Osteocyte (in vitro differentiated cells): ENCODE measurements at regions not wholly inside any gene's neighbourhood (a gene's known extent, or its start where the extent isn't known, plus 50 kb on each side); places are given as distances from the start of the nearest gene placed in this dataset.

ENCODE experiments used
- DNase-seq: peaks from one replicate; pipeline ENCODE4 v3.0.0; 2021; ENCODE audit warnings: mixed read lengths; ENCODE audit not compliant: unreplicated experiment; ENCODE audit errors: extremely low spot score
- H3K27ac Mint-ChIP-seq: one replicate; pipeline ENCODE4 v1.8.0; 2021; ENCODE audit warnings: mild to moderate bottlenecking, mixed read lengths; ENCODE audit not compliant: unreplicated experiment
- H3K27me3 Mint-ChIP-seq: one replicate; pipeline ENCODE4 v1.8.0; 2021; ENCODE audit warnings: mixed read lengths; ENCODE audit not compliant: unreplicated experiment
- H3K36me3 Mint-ChIP-seq: one replicate; pipeline ENCODE4 v1.8.0; 2021; ENCODE audit warnings: mixed read lengths; ENCODE audit not compliant: unreplicated experiment
- H3K4me1 Mint-ChIP-seq: one replicate; pipeline ENCODE4 v1.8.0; 2021; ENCODE audit warnings: mixed read lengths; ENCODE audit not compliant: unreplicated experiment
- H3K4me3 Mint-ChIP-seq: one replicate; pipeline ENCODE4 v1.8.0; 2021; ENCODE audit warnings: mild to moderate bottlenecking, moderate library complexity, mixed read lengths; ENCODE audit not compliant: unreplicated experiment
- H3K9me3 Mint-ChIP-seq: one replicate; pipeline ENCODE4 v1.8.0; 2021; ENCODE audit warnings: mixed read lengths; ENCODE audit not compliant: unreplicated experiment
- CTCF ChIP-seq: fragments of 200-600 bp; sonication (generic); IDR thresholded peaks from 2 replicates; pipeline ENCODE4 v1.5.0; 2021; ENCODE audit warnings: antibody characterized with exemption, mild to moderate bottlenecking, moderate library complexity

- Mint-ChIP-seq H3K27ac (no peak overlapping the region), H3K4me1 (no peaks in the 10 kb centered on the region), H3K36me3 (no peaks in the 10 kb centered on the region), H3K27me3 (no peaks in the 10 kb centered on the region), H3K4me3 (no peak overlapping the region), H3K9me3 (peaks cover 20% of the 10 kb centered on the region)
- no peak for TF ChIP-seq CTCF
- DNase-seq = no peak
These were observed 1093.6 kb downstream of the CDH9 start for GRCh38 chr5:25944786-25945185.

- DNase-seq = no peak
- no peak for TF ChIP-seq CTCF
- no peak overlapping the region for H3K27ac Mint-ChIP-seq
- no peak overlapping the region for H3K4me3 Mint-ChIP-seq
- no peaks in the 10 kb centered on the region for H3K27me3 Mint-ChIP-seq
- H3K9me3 Mint-ChIP-seq = peaks cover 29% of the 10 kb centered on the region
- no peaks in the 10 kb centered on the region for H3K4me1 Mint-ChIP-seq
- H3K36me3 Mint-ChIP-seq = no peaks in the 10 kb centered on the region
These were observed 1129.2 kb downstream of the CDH9 start for GRCh38 chr5:25909163-25909562.

- no peak overlapping the region for H3K27ac Mint-ChIP-seq
- H3K27me3 Mint-ChIP-seq = no peaks in the 10 kb centered on the region
- TF ChIP-seq CTCF = no peak
- DNase-seq = no peak
- no peaks in the 10 kb centered on the region for H3K4me1 Mint-ChIP-seq
- peaks cover 18% of the 10 kb centered on the region for H3K9me3 Mint-ChIP-seq
- no peak overlapping the region for H3K4me3 Mint-ChIP-seq
- no peaks in the 10 kb centered on the region for H3K36me3 Mint-ChIP-seq
These were observed 1132.7 kb downstream of the CDH9 start for GRCh38 chr5:25905646-25906045.

GRCh38 chr5:25892211-25892610, 1146.2 kb downstream of the CDH9 start:
- H3K9me3 Mint-ChIP-seq = peaks cover 23% of the 10 kb centered on the region
- H3K27me3 Mint-ChIP-seq = no peaks in the 10 kb centered on the region
- no peak for DNase-seq
- no peaks in the 10 kb centered on the region for H3K4me1 Mint-ChIP-seq
- no peak for TF ChIP-seq CTCF
- H3K27ac Mint-ChIP-seq = no peak overlapping the region
- H3K36me3 Mint-ChIP-seq = no peaks in the 10 kb centered on the region
- no peak overlapping the region for H3K4me3 Mint-ChIP-seq

GRCh38 chr5:25891691-25892090, 1146.7 kb downstream of the CDH9 start:
- TF ChIP-seq CTCF = no peak
- Mint-ChIP-seq H3K27me3 (no peaks in the 10 kb centered on the region), H3K27ac (no peak overlapping the region), H3K4me3 (no peak overlapping the region), H3K9me3 (peaks cover 26% of the 10 kb centered on the region), H3K36me3 (no peaks in the 10 kb centered on the region), H3K4me1 (no peaks in the 10 kb centered on the region)
- DNase-seq = no peak
